NCI-H345 (cell line): ENCODE measurements at regions not wholly inside any gene's neighbourhood (a gene's known extent, or its start where the extent isn't known, plus 50 kb on each side); places are given as distances from the start of the nearest gene placed in this dataset.

Experiments
- DNase-seq: peaks from one replicate; lab custom pipeline; 2025; lab: John Stamatoyannopoulos, UW

DNA sequence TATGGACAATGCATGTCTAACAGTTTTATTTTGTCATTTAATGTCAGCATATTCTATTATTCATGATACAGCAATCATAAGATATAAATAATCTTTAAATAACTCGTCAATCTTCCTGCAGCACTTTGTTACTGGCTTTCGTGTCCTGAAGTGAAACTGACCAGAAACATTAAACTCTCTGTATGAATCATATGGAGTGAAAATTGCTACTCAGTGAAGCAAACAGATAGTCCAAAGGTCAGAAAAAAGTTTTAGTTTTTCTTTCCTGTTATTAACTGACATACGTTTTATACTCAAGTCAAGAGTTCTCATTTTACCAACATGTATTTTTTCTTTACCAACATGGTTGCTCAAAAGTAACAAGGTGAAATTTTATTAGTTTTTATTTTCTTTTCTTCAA is 106.8 kb upstream of the GALNT5 start:
- no peak for DNase-seq

DNA sequence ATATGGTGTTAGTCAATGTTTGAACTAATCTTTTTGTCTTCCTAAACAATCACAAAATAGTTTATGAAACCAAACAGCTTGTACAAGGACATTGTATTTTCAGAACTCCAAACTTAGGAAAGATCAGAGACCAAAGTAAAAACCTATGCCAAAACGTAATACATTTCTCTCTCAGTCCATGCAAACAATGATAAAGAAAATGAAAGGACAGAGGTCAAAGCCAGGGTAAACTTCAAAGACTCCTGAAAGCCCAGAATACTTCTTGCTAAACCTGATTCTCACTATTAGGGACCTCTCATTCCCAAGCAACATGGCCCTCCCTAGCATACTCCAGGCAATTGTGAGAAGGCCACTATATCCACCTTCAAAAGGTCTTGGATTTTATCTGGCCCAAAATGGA is 105.1 kb upstream of the GALNT5 start:
- no peak for DNase-seq

DNA sequence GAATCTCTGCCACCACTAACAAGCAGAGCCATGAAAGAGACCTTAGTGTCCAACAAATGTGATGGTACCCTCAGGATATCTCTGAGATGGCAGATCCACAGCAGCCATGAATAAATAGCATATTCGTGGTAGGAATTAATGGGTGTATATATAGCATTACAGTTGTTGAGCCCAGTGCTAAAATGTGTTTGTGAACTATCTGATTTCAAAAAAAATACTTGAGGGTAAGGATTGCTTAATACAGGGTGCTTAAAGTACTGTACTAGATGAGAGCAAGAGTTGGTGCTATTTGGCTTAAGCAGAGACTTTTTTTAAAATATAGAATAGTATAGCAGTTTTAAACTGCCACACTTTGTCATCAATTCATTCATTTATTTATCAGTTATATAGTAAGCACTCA is 101.5 kb upstream of the GALNT5 start:
- no peak for DNase-seq

DNA sequence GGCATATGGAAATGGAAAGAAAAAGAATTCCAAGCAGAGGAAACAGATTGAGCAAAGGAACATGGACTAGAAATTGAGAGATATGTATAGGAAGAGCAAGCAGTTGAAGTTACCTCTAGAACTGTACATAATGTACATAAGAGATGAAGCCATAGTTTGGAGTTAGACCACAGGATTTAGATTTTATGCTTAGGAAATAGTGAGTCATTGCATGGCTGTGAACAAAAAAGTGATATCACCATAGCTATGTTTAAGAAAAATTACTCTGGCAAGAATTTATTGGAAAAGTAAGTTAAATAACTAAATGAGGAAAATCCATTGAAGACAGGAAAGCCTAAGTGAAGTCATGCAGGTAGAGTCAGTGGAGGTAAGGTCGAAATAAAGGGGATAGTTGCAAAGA is 99.4 kb upstream of the GALNT5 start:
- DNase-seq, result no peak

DNA sequence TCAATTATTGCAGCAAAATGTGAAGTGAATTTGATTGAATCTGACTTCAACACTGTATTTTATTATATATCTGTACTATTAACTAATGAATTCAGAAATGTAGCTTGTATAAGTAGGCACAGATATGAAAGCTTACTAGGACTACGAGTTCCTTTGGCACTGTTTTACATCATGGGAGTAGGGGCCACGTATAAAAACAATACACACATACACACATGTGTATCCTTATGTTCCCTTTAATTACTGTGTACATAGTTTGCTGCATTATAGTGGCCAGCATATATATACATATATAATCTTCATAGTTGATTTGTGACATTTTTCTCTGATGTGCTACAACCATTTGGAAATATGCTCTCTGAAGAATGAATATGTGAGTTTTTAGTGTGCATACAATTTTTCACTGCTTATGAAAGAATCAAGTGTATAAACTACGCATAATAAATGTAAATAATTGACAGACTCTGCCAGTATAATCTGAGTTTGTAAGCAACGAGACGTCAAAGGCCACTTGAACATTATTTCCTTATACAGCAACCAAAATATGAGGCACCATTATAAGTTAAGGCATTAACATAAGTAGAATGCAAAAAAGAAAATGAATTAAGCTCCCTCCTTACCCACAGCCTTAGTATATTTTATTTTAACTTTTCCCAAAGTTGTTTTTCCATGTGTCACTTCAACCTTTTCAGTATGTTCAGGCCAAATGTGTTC is 98.1 kb upstream of the GALNT5 start:
- no peak for DNase-seq

DNA sequence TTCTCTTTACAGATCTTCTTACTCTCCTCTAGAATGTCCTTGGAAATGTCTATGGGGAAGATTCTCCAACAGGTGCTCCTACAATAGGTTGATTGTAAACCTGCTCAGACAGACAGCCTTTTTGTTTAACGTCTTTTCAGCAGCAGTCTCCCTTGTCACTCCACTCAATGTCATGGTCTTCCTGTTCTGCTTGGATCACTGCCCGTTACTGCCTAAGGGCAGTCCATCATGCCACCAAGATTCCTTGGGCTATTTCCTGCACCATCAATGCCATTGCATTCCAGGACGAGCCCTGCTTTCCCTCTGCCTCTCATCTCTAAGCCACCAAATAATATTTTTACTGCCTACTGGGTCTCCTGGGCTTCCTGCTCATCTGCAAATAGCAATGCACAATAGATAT is 97.4 kb upstream of the GALNT5 start:
- DNase-seq, result no peak

DNA sequence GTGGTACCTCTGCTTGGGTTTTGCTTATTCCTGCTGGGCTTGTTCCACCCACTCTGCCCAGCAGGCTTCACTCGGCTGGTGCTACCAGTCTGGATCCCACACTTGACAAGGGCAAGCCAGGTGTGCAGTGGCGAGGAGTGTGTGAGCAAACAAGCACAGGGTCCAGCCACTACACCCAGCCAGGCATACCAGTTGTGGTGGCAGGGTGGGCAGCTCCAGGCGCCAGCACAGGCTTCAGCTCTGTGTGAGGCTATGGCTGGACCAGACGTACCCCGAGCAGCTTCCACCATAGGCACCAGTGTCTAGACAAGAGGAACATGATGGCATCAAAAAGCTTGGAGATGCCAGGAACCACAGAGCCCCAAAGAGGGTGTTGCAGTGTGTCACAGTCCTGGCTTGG is 93.1 kb upstream of the GALNT5 start:
- no peak for DNase-seq

DNA sequence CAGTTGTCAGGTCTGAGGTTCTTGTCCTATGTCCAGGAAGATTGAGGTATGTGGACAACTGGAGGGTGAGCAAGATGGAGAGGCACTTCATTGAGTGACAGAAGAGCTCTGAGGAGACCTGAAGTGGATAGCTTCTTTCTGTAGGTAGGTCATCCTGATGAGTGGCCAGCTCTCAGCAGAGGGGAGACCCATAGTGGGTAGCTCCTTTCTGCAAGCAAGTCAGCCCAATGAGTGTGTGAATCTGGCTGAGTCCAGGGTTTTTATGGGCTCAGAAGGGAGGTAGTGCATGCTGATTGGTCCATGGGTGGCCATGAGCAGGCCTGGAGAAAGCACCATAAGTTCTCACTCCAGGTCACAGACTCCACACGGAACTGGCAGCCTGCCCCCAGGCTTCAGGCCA is 92.6 kb upstream of the GALNT5 start:
- no peak for DNase-seq

DNA sequence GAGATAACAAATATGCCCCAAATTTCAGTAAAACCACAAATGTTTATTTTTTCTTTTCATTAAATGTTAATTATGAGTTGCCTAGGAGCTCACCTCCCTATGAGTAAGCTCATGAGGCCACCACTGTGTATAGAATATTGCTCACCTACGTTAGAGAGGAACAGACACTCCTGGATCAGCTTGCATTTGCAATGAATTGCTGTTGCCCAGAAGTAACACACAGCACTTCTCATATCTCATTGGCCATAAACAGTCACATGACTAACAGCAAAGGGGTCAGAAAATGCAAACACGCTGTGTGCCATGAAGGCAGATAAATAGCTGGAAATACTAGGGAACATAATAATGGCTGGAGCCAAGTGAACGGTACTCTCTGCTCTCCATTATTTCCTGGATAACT is 89.0 kb upstream of the GALNT5 start:
- DNase-seq, result no peak

DNA sequence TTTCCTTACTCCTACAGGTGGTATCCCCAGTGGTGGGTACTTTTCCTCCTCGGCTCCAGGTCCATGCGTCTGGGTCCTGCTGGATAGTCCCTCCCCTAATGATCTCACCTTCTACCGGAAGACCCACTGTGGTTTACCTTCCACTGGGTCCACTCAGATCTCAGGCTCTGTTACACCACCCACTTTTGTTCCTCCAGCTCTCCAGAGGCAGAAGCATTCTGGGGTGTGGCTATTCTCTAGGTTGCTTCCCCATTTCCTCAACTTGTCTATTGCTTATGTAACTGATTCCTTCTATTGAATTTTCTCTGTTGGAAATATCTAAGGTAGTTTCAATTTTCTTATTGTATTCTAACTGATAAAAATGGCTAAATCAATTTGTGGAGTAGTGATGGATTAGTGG is 87.6 kb upstream of the GALNT5 start:
- no peak for DNase-seq

DNA sequence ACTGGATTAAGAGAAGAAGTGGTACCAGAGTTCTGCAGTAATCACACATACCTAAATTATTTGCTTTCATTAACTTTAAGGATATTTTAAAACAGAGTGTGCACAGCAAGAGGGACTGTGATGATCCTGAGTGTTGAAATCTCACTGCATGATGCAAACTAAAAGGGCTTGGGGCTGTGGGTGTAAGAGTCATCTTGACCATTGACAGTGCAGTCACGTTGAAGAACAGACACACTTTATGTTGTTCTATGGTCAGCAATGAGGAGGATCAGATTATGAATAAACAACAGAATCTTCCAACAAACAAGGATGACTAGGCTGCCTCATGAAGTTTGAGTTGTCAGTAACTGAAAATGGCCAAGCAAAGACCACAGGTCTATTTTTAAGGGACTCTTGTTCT is 87.2 kb upstream of the GALNT5 start:
- DNase-seq, result no peak

DNA sequence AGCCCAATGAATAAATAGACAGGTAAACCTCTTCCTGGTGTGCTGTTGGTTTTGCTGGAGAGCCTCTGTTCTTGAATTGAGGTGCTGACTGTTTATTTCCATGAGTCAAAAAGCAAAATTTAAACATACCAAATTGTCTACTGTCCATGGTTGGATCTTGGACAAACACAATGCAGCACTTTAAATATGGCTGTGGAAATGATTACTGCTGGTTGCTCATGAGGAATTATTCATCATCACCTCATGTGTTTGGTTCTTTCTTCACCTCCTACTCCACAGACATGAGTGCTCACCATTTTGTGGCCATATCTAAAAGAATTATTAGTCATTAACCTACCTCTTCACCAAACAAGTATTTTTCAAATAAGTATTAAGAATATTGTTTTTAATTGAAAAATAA is 85.3 kb upstream of the GALNT5 start:
- DNase-seq, result no peak

DNA sequence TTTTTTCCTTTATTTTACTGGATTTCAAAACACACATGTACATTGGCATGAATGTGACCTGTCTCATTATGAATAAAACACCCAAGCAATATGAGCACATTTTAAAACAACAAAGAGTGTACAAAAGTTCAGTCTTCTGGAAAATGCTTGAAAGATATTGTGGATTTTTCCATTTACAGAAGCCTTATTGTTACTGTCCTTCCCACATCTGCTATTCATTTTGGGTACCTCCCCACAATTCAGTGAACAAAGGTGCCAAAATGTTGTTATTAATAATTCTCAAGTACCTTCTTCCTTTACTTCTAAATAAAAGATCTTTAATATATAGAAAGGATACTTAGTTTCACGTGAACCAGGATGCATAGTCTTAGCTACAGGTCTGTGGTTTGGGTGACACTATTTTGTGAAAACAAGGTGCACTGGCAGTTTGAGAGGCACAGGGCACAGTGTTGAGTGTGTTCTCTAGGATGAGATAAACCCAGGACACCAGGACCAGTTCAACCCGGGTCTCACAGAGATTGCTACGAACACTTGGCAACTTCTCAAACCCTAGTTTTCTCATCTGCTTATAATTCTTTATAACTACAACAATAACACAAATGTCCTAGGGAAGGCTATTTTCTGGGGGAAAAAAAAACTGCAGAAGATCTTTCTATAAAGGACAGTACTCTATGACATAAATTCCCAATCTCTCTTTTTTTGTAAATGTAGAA is 84.5 kb upstream of the GALNT5 start:
- DNase-seq, result no peak

DNA sequence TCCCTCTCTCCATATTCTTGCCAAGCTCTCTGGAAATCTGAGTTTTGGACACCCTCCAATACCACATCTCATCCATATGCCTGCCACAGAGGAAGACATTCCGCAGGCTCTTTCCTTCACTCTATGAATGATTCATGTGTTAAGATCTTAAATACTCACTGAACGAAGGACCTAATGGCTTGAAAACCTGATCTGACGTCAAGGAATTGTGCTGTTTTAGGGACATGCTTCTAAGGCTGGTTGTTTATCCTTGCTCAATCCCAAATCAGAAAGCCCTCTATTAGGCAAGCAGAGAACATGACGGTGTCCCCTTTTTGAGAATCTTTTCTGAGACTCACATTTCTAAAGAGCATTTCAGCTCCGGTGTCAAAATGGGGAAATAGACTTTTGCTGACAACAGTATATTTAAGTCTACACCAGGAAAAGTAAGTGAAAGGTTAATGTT is 83.7 kb upstream of the GALNT5 start:
- DNase-seq, result no peak

DNA sequence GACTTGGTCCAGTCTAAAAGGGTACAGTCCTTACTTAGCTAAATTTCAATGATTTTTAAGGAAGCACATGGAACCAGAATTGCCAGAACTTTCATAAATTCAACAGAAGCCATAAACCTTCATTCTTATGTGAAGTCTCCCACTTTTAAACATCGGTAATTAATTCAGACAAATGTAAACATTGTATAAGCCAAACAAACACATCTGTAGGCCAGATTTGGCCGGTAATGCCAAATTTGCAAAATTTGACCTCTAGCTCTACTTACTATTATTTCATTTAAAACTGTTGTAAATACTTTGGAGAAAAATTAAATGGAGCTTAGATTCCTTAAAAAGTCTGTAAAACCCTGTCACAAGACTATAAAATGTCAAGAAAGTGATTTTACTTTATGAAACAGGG is 83.2 kb upstream of the GALNT5 start:
- DNase-seq, result no peak

DNA sequence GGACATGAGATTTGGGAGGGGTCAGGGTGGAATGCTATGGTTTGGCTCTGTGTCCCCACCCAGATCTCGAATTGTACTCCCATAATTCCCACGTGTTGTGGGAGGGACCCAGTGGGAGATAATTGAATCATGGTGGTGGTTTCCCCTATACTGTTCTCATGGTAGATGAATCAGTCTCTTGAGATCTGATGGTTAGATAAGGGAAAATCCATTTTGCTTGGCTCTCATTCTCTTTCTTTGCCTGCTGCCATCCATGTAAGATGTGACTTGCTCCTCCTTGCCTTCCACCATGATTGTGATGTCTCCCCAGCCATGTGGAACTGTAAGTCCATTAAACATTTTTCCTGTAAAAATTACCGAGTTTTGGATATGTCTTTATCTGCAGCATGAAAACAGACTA is 80.9 kb upstream of the GALNT5 start:
- DNase-seq, result no peak

DNA sequence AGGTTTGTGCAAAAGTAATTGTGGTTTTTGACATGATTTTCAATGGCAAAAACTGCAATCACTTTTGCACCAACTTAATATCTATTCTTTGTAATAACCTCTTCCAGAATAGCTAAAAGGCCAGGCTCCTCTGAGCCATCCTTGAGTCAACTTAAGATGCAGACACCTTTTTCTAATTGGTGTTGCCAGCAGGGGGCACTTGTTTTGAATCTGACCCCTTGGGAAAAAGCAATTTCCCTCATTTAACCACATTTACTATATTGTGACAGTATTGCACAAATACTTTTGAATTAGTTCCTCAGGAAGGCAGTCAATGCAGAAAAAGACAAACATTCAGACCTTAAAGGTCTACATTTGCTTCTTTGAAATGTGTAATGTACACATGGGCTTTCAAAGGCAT is 78.6 kb upstream of the GALNT5 start:
- DNase-seq, result no peak

DNA sequence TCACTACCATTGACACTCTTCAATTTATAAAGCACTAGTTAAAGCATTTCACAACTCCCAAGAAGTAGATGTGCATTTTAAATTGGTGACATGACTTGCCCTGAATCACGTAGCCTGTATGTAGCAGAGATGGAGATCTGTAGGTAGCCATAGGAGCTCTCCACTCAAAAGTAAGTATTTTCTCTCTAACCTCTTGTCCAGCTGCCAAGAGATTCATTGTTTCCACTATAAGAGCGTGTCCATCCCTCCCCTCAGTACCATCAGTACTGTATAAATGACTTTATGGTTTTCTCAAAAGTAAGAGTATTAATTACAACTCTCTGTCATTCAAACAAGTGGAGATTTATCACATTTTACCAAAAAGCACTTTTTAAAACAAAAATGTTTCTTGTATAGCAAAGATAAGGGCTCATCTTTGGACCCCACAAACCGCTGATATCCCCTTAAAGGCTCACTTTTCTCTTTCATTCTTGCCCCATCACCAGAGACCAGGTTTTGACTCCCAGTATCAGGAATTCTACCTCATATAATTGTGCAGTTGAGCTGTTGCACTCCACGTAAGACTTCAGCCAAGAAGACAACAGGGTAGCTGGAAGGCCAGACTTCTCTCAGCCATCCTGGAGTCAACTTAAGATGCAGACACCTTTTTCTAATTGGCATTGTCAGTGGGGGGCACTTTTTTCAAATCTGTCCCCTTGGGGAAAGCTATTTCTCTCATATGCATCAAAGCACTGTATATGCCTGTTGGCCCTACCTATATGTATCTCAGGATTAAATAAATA is 78.0 kb upstream of the GALNT5 start:
- peak; percentile 4 for DNase-seq

DNA sequence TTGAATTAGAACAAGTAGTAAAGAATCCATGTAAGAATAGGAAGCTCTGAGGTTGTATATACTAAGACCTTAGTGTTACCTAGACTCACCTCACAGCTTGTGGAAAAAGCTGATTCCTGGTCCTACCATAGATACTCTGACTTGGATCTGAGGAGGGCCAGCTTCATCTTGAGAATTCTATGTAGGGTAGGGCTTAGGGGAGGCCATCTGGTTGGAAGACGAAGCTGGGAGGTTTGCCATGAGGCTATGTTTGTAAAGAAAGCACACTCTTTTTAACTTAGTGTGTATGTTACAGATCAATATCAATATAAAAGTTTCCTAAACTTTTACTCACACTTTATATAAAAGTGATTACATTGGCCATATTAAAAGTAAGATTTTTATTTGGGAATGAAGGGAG is 77.1 kb upstream of the GALNT5 start:
- DNase-seq, result no peak

DNA sequence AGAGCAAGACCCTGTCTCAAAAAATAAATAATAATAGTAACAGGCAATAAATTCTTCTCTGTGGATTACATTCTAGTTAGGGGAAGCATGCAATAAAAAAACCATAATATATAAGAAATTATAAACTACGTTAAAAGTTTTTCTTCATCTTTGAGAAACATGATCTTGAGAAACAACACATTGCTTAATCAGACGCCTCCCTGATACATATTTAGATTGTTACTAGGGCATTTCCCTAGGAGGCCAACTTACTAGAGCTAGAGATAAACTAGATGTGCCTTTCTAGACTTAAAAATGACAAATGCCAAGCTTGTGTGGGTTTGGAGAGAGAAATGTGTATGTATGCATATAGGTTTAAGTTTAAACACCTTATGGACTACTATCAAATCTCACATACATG is 76.3 kb upstream of the GALNT5 start:
- DNase-seq, result no peak

DNA sequence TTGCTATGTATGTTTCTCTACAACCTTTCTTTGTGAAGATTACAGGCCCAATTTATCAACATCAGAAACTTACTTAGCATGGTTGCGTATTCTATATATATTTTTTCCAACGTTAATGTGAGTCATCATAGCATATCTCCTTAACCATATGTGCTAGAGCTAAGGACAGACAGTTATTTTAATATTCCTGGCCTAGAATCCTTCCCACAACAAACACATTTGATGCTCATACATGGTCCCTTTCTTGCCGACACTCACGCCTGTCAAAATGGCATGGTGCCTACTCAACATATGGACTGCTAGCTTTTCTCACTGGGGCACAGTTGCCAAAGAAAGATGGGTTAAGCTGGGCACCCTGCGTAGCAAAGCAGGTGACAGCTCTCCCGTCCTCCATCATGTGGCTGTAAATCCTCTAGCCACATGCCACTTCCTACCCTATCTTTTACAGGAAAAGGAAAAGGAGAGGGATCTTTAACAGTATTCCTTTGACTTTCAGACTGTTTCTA is 75.2 kb upstream of the GALNT5 start:
- DNase-seq, result no peak

DNA sequence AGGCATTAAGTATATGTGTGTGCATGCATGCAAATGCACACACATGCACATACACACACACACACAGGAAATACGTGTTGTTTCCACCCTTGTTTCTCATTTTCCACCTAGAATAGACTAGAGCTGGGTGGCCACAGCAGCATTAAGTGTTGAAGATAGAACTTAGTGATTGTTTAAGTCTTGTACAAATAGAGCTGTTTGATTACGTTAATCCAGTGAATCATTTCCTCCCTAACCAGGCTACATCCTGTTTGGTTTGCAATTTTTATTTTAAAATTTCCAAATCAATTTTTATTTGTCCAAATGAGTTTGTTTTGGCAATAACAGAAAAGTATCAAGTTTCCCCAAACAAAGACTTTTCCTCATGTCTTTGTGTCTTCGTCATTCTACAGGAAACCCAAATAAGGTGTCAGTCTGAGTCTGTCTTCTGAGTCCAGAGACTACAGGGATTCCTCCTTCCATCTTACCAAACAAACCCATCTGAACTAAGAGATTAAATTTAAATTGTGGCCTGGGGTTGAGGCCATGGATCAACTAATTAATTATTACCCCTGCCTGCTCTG is 74.6 kb upstream of the GALNT5 start:
- DNase-seq, result no peak
